GM19324 (cell line): ENCODE measurements at regions not wholly inside any gene's neighbourhood (a gene's known extent, or its start where the extent isn't known, plus 50 kb on each side); places are given as distances from the start of the nearest gene placed in this dataset.

Experiments used
- ATAC-seq: cut with Tn5 transposase; IDR thresholded peaks from one replicate; pipeline ENCODE4 v1.9.1; 2021; ENCODE audit warnings: mild to moderate bottlenecking, moderate library complexity; ENCODE audit not compliant: unreplicated experiment, low FRiP score

DNA sequence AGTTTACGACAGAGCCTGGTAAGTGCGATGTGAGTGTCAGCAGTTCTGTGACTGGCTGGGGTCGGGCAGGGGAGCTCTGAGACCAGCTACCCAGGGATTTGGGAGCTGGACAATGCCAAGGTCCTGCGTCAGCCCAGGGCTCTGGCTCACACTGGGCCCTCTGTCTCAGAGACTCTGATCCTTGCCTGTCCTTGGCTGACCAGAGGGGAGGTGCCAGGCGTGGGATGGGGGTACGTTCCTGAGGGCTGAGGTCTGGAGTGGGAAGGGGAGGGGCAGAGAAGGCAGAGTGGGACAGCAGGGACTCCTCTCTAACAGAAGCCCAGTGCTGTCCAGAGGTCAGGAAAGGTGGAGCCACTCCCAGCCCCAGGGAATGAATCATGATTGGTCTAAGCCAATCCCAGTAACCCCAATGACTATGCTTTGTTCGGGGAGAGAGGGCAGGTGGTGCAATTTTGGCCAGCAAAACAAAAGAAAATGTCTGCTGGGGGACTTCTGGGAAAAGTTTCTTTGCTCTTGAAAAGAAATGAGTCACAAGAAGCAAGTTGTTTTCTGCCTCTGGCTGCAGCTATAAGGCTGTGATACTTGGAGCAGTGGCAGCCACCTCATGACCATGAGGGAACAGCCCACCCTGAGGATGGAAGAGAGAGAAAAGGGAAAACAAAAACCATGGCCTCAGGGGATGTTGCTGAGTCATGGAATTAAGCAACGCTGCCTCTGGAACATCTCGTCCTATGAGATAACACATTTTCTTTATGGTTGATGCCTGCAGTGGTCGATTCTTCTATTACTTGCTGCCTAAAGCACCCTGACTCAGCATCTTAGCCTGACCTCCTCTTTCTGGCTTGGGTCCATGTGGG lies 108.3 kb downstream of the CHST1 start:
- no peak for ATAC-seq

DNA sequence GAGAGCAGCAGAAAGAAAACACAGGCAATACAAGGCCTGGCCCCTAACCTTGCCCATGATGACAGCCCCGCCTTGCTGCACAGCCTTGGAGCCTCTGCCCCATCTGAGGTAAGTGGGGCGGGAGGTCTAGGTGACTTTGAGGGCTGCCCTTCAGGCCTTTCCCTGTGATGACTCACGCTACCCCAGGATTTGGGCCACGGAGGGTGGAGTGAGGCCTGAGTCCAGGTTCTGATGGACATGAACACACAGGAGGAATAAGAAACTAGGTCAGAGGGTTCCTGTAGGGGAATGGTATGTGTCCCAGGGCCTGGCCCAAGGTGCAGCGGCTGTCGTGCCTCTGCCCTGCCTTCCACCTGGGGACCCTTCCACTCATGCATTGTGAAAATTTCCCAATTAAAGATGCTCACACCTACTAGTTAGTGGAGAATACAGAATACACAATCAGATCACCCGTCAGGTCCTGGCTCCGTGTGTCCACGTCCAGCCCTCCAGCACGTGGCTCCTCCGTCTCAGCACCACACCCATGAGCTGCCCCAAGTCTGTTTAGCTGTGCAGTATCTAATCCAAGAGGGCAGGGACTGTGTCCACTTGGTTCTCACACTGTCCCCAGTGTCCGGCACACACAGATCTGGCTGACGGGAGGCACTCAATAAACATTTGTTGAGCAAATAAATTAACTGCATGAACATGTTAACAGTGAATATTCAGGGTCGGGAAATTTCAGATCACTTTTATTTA lies 111.0 kb downstream of the CHST1 start:
- ATAC-seq = no peak

DNA sequence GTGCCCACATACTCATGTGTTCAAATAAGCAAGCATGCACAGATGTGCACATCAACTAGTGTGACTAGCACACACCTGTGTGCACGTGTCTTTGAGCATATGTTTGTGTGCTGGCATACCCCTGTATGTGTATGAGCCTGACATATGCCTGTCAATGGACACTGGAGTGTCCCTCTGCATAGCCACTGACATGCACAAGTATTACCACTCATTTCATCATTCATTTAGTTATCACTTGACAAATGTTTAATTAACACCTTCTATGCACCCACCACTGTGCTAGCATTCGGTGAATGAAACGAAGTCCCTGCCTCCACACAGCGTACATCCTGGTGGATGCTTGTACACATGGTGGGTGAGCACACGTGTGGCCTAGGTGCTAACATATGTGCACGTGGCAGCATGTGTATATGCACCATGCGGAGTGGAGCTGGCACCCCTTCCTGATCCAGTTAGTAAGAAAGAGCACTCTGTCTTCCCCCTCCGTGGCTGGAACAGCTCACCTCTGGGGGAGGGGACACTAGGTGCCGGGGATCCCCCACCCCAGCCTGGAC lies 112.0 kb downstream of the CHST1 start:
- no peak for ATAC-seq

DNA sequence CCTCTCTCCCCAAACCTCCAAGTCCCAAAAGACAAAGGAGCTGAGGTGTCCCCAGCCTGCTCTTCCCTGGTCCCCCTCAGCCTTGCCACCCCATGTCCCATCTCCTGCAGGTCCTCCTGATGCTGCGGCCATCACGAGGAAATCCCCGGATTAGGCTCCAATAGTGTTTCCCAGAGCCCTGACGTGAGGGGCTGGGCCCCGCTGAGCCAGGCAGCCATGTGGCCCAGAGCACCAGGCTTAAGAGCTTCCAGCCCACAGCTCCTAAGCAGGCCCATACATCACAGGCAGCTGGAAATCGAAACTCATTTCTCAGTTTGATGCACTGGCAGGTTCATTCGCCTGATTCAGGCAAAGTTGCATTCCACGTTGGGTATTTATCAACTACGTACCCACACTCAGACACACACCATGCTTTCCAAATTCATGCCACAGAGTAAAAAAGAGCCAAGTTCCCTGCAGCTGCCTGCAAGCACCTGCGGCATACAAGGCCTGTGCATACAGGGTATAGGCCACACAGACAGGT lies 114.2 kb downstream of the CHST1 start:
- ATAC-seq = no peak

DNA sequence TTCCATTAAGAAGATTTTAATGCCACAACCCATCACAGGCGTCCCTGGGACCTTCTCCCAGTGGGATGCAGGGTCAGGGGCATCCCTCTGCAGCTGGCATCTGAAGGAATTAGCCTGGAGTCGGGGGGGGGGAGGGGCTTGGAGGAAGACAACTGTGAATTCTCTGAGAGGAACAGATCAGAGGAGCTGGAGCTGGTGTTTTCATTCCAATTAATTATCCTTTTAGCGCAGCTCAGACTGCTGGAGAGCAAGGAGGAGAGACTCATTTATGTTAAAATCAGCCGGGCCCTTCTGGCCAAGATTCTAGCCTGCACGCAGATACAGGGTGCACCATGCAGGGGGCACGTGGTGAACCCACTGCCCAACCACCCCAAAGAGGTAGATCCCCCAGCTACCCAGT lies 116.2 kb downstream of the CHST1 start:
- ATAC-seq = no peak

DNA sequence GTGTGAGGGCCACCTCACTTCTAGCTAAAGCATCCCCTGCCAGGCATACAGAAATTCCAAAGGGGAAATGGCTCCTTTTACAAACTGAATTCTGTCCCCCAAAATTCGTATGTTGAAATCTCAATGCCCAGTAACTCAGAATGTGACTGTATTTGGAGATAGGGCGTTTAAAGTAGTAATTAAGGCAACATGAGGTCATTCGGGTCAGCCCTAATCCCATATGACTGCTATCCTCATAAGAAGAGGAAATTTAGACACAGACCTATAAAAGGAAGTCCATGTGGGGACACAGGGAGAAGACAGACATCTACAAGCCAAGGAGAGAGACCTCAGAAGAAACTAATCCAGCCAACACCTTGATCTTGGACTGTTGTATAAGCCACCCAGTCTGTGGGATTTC lies 119.1 kb downstream of the CHST1 start:
- ATAC-seq = no peak

DNA sequence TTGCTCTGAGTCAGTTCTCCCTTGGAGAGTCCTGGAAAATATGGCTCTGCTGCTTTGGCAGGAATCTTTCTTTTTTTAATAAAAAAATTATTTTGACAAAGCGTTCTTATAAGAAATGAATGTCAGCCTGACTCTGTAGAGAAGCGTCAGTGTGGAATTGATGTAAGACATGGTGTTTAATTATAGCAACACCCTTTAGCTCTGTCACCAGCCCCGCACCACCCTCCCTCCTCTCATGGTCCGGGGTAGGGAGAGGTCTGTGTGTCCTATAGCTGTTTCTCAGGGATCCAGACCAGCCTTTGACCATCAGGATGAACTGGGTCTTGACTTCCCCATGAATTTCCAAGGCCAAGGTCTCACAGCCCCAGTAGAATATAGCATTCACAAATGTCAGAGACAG lies 120.6 kb downstream of the CHST1 start:
- ATAC-seq = no peak

DNA sequence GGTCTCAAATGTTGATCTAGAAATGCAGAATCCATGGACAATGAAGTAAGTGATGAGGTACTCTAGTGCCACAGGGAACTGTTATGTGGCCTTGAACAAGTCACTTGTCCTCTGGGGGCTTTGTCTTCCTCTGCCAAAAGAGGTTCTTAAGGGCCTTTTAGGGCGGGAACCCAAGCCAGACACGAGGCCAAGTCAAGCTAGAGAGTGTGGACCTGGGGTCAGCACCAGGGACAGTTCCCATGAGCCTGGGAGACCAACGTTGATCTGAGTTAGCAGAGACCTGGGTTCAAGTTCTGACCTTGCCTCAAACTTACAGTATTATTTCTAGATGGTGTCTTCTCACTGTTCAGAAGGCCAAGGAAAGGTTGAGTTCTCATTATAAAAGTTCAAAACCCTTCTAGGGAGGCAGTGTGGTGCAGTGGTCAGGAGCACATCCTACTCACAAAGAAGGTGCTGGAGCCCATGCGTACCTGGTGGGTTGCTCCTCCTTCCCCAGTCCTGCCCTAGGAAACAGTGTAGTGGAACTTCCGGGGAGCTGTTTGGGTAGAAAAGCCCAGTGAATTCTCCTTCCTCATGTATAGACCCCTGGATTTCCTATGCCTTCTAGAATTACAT lies 121.5 kb downstream of the CHST1 start:
- ATAC-seq = no peak

DNA sequence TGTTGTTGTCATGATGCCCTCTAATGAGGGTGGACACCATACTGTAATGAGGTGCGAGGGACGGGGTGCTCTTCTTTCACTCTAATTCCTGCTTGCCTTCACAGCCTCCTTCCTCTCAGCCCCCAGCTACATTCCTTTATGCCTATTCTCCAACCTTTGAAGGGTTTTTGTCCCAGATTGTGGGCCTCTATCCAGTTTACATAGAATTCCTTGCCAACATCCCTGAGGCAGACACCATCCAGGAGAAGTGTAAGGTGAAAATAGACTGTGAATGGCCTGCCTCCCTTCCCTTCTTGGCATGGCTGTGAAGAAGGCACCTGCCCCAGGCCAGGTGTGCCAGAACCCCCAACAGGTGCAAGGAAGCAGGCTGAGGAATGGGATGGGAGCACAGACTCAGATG lies 122.3 kb downstream of the CHST1 start:
- no peak for ATAC-seq

DNA sequence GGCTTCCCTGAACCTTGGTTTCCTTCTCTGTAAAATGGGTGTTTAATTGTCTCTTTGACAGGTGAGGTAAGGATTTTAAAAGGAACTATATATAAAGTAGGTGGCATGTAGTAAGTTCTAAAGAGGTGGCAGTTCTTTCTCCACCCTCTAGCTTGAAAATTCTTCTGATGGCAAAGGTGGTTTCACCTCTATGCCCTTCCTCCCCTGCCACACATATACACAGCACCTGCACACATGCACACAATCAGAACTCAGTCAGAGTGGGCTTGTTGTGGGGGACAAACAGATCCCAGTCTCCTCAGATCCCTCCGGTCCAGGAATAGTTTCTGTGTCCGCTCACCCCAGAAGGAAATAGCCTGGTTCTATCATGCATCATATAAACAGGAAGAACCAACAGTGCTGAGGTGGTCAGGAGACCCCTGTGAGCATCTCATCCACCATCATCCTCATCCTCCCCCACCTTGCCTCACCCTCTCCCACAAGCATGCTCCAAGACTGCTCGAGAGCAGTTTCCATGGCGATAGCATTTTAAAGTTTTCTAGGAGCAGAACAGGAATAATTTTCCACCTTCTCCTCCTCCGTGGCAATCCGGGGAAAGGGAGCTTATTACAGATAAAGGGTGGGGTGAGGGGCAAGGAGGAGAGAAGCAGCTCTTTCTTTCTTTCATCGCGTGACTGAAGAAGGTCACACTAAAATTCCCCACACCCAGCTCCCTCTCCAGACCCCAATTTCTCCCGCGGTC lies 123.6 kb downstream of the CHST1 start:
- ATAC-seq = no peak

DNA sequence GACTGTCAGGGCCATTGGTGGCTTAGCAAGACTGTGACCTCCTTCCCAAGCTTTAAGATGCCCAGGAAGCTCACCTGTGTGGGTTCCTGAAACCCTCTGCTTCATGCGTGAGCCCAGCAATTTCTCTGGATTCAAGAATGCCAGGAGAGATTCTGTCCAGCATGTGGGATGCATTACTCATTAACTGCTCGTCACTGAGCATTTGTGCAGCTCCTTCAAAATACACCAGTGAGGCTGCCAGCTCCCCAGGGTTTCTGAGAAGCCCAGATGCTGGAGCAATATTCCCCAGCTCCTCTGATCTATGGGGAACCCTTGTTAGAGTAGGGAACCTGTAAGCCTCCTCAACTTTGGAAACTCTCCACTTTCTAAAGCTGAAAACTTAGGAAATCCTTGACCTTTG lies 126.5 kb downstream of the CHST1 start:
- ATAC-seq = no peak

DNA sequence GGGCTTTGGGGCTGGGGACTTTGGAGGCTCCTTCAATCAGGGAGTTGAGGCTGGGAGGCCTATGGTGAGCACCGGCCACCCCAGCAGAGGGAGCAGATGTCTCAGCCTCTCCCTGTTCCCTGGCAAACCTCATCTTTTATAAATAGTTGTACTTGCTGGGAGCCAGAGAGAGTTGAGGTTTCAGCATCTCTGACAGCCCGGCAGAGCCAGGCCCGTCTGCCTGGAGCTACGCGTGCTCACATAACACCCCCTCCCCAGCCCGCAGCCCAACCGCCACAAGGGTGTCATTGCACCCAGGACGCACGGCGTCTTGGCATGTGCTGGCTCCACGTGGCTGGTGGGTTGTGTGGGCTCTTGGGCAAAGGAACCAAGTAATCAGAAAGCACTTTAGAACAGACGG lies 127.1 kb downstream of the CHST1 start:
- no peak for ATAC-seq

DNA sequence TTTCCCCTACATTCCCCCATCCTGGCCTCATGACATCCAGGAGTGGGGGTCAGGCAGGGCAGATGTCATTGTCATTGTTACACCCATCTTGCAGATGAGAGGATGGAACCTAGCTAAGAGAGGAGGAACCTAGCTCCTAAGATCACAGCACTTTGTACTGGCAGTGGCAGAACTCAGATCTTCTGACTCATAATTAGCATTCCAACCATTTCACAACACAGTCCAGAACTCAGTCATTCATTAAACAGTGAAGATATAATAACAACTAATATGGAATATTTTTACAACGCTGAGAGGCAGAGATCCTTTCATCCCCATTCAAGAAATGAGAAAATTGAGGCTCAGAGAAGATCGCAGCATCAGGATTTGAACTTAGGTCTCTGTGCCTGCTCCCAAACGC lies 127.8 kb downstream of the CHST1 start:
- no peak for ATAC-seq

DNA sequence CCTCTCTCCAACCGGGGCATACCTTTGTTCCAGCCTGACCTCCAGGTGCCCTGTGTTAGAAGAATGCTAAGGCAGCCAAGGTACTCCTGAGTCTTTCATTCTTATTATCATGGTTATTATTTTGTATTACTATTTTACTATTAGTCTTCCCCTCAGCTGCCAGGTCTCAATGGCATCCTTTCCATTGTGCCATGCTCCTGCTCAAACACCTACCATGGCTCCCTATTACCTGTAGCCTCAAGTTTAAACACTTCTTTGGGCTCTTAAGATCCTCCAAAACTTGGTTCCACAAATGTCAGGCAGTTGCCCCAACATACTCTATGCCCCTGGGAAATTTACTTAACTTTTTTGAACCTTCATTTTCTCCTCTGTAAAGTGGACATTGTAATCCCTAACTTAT lies 130.4 kb downstream of the CHST1 start:
- ATAC-seq = no peak

DNA sequence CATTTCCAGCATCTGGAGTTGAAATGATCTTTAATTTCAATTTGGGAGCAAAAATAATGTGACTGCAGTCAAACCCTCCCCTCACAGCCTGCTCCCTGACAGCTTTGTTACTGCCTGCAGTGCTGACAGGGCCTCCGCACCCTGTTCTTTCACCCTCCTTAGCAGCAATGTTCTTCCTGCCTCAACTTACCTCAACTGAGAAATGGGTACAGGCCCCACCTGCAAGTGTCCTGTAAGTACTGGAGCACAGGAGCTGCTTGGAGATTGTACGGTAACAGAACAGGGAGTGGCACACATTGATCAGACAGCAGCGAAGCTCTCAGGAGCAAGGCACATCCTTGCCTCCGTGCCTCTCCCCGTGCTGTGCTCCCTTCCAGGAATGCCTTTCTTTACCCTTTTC lies 131.3 kb downstream of the CHST1 start:
- no peak for ATAC-seq

DNA sequence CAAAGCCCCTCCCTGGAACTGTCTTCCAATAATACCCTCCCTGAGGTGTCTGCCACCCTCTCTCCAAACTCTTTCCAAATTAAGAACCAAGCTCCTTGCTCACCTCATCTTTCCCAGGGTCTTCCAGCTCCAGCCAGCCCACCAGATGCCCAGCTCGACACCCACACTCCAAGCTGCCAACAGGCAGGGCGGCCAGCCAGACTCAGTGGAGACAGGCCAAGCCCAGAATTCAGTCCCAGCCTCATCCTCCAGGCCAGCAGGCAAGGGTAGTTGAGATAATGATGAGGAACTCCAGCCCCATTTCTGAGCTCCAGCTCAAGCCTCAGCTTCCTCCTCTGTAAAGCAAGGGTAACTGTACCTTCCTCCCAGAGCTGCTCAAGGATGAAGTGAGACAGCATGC lies 132.9 kb downstream of the CHST1 start:
- ATAC-seq = no peak

DNA sequence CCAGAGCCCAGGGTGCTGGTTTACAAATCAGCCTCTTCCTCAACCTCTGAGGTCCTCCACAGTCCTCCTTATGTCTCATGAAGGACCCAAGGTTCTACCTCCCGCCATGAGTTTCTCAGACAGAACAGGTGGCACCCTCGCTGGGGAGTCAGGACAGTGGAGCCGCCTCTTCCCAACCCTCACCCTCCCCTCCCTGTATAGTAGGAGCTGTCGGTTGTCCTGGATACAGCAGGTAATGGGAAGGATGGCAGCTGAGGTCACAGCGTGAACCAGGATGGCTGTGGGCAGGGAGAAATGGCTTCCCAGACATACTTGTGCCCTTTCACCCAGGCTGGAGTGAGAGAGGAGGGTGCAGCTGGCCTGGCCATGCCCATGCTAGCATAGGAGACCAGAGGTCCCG lies 134.6 kb downstream of the CHST1 start:
- no peak for ATAC-seq

DNA sequence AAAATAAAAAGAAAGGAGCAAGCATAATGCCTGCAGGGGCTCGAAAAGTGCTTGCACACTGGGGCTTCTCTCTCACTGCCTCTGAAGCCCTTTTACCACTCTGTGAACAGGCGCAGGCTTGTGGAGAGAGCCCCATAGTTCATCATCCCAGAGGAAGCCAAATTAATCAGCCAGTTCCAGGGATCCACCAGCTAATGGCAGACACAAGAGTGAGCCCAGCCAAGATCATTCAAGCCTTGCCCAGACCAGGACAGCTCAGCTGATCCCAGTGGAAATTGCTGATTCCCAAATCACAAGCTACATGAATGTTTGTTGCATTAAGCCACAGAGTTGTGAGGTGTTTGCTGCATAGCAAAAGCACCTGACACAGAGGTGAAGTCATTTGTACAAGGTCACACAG lies 135.3 kb downstream of the CHST1 start:
- no peak for ATAC-seq

DNA sequence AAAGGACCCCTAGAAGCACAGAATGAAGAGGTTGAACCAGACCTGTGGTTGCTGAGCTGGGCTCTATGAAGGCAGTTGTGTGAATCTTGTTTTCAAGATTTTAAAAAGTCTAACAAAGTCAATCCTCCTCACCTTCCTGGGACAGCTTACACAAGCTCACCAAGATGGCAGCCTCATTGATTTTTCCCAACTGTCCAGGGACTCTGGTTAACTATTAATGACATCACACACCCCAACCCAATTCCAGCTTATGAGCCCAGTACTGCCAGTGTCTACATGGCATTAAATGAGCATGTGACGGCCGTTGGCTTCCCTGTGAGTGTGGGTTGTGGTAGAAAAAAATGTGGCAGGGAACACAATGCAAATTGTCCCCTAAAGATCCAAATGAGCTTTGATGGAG lies 137.0 kb downstream of the CHST1 start:
- no peak for ATAC-seq

DNA sequence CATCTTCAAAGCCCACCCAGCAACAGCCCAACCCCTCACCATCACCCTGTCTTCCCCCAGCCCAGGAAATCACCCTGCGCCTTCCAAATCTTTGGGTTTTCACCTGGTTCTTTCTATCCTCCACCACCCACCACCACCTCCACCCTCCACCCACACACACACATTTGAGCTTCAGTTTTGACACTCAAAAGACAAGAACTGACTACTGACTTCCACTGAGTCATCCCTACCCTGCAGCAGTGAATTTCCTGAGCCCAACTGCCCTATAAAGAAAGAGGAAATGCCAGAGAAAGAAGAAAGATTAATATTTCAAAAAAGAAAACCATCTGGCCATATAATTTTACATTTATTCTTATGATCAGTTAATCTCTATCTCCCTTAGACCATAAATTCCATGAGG lies 137.5 kb downstream of the CHST1 start:
- no peak for ATAC-seq
